ENCODE measurements at regions not wholly inside any gene's neighbourhood (a gene's known extent, or its start where the extent isn't known, plus 50 kb on each side); places are given as distances from the start of the nearest gene placed in this dataset.

- no peak overlapping the region for H3K27ac ChIP-seq
- TF ChIP-seq, protein P1, sequence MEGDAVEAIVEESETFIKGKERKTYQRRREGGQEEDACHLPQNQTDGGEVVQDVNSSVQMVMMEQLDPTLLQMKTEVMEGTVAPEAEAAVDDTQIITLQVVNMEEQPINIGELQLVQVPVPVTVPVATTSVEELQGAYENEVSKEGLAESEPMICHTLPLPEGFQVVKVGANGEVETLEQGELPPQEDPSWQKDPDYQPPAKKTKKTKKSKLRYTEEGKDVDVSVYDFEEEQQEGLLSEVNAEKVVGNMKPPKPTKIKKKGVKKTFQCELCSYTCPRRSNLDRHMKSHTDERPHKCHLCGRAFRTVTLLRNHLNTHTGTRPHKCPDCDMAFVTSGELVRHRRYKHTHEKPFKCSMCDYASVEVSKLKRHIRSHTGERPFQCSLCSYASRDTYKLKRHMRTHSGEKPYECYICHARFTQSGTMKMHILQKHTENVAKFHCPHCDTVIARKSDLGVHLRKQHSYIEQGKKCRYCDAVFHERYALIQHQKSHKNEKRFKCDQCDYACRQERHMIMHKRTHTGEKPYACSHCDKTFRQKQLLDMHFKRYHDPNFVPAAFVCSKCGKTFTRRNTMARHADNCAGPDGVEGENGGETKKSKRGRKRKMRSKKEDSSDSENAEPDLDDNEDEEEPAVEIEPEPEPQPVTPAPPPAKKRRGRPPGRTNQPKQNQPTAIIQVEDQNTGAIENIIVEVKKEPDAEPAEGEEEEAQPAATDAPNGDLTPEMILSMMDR (conservative IDR thresholded peaks at IDR 0.05): no peak
Observed at GRCh38 chr10:108567899-108568752, 1355.2 kb downstream of the XPNPEP1 start.

- H3K27ac ChIP-seq: no peak overlapping the region
- TF ChIP-seq, protein P1 (conservative IDR thresholded peaks at IDR 0.05): no peak
Observed at GRCh38 chr10:108566316-108567107, 1356.8 kb downstream of the XPNPEP1 start.

DNA sequence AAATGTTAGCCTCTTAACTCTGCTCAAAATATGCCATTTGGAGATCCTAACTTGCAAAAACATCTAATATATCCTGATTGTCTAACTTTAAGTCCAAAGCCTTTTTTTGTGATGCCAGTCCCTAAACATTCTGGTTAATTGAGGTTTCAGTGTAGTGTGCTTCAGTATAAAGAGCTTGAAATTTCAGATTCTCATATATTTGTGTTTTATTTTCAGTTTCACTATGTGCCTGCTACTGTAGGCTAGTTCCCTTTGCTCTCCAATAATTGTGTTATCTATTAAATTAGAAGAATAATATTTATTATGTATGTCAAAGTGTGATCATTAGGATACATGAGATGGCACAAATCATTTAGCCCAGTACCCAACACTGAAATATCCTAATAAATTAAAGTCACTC is 1361.2 kb downstream of the XPNPEP1 start:
- no peak overlapping the region for H3K27ac ChIP-seq
- TF ChIP-seq, protein P1 (conservative IDR thresholded peaks at IDR 0.05): no peak

- no peak overlapping the region for H3K27ac ChIP-seq
- TF ChIP-seq, protein P1 (conservative IDR thresholded peaks at IDR 0.05): no peak
Observed at GRCh38 chr10:108561649-108562048, 1361.7 kb downstream of the XPNPEP1 start.

DNA sequence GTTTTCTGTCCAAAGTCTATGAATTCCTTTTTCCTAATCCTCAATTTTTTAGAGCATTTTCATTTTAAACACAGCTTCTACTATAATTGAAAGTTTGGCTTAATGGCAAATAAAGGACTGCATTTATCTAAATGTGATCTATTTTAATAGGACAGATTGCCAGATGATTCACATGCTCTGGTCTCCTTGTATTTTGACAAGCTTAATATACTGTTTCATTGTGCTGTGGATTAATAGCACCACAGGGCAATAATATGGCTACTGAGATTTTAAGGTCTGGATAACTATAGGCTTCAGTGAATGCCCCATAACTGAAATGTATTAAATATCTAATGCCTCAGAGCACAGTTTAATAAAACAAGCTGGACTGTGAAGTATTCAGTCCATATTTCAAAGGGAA is 1362.8 kb downstream of the XPNPEP1 start:
- TF ChIP-seq, protein P1 (conservative IDR thresholded peaks at IDR 0.05): no peak
- H3K27ac ChIP-seq: no peak overlapping the region

- TF ChIP-seq, protein P1 (conservative IDR thresholded peaks at IDR 0.05): no peak
- no peak overlapping the region for H3K27ac ChIP-seq
Observed at GRCh38 chr10:108556186-108556585, 1367.1 kb downstream of the XPNPEP1 start.

DNA sequence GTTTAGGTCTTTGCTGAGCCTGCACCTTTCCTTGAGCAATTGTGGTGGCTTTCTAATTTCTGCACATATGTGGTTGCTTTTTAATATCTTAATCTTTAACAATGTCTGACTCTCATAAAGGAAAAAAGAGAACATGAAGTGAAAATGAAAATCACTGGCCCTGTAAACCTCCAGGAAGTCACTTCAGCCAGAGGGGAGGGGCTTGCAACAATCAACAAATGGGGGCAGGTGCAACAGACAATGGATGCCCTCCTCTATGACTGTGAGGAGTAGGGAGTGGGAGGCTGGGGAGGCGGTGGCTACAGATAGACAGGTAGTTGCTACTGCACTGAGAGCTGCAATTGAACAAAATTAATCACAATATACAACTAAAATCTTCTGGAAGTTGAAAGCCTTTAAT is 1377.4 kb downstream of the XPNPEP1 start:
- TF ChIP-seq, protein P1 (conservative IDR thresholded peaks at IDR 0.05): no peak

More for the DNA sequence above, 1377.4 kb downstream of the XPNPEP1 start:
- H3K27ac ChIP-seq: no peak overlapping the region

All from VCaP (cell line).